ENCODE measurements at regions not wholly inside any gene's neighbourhood (a gene's known extent, or its start where the extent isn't known, plus 50 kb on each side); places are given as distances from the start of the nearest gene placed in this dataset.

GRCh38 chr9:13705918-13706317, 426.4 kb upstream of the MPDZ start:
- DNase-seq = no peak

- no peak for DNase-seq
Measured at GRCh38 chr9:13705373-13705772, 425.9 kb upstream of the MPDZ start.

GRCh38 chr9:13690595-13690994, 411.1 kb upstream of the MPDZ start:
- no peak for DNase-seq

- DNase-seq = no peak
Measured at GRCh38 chr9:13689925-13690324, 410.4 kb upstream of the MPDZ start.

- no peak for DNase-seq
Measured at GRCh38 chr9:13688990-13689600, 409.6 kb upstream of the MPDZ start.

GRCh38 chr9:13688223-13688989, 408.9 kb upstream of the MPDZ start:
- DNase-seq = no peak

- no peak for DNase-seq
Measured at GRCh38 chr9:13684656-13685055, 405.2 kb upstream of the MPDZ start.

GRCh38 chr9:13677801-13678200, 398.3 kb upstream of the MPDZ start:
- DNase-seq = no peak

- no peak for DNase-seq
Measured at GRCh38 chr9:13675638-13676000, 396.1 kb upstream of the MPDZ start.

- DNase-seq = no peak
Measured at GRCh38 chr9:13674926-13675637, 395.6 kb upstream of the MPDZ start.

- DNase-seq = no peak
Measured at GRCh38 chr9:13673348-13673747, 393.9 kb upstream of the MPDZ start.

- DNase-seq = no peak
Measured at GRCh38 chr9:13665418-13666066, 386.1 kb upstream of the MPDZ start.

- DNase-seq = no peak
Measured at GRCh38 chr9:13661014-13661413, 381.5 kb upstream of the MPDZ start.

- no peak for DNase-seq
Measured at GRCh38 chr9:13651969-13652663, 372.6 kb upstream of the MPDZ start.

- DNase-seq = no peak
Measured at GRCh38 chr9:13651526-13651925, 372.0 kb upstream of the MPDZ start.

GRCh38 chr9:13648676-13649075, 369.2 kb upstream of the MPDZ start:
- DNase-seq = no peak

- no peak for DNase-seq
Measured at GRCh38 chr9:13648068-13648467, 368.6 kb upstream of the MPDZ start.

- no peak for DNase-seq
Measured at GRCh38 chr9:13646500-13647021, 367.1 kb upstream of the MPDZ start.

GRCh38 chr9:13645557-13645956, 366.1 kb upstream of the MPDZ start:
- DNase-seq = no peak

- no peak for DNase-seq
Measured at GRCh38 chr9:13644675-13645074, 365.2 kb upstream of the MPDZ start.

- no peak for DNase-seq
Measured at GRCh38 chr9:13642646-13643045, 363.2 kb upstream of the MPDZ start.

- DNase-seq = no peak
Measured at GRCh38 chr9:13629067-13629466, 349.6 kb upstream of the MPDZ start.

- no peak for DNase-seq
Measured at GRCh38 chr9:13628526-13628925, 349.0 kb upstream of the MPDZ start.

Measured in stimulated activated CD4-positive, alpha-beta T cell treated with anti-CD3 and anti-CD28 coated beads, Interleukin-15, amount 100 ng/mL, for 24 hours (primary cell).